GM18498 (cell line): ENCODE measurements at regions not wholly inside any gene's neighbourhood (a gene's known extent, or its start where the extent isn't known, plus 50 kb on each side); places are given as distances from the start of the nearest gene placed in this dataset.
"Not testable (repeated sequence)": the region's sequence is repeated elsewhere in the genome, so short reads cannot be mapped to it uniquely, and the experiment has no call there.

Source experiments
- ATAC-seq: cut with Tn5 transposase; IDR thresholded peaks from one replicate; pipeline ENCODE4 v1.9.1; 2021; ENCODE audit warnings: mild to moderate bottlenecking, moderate library complexity; ENCODE audit not compliant: unreplicated experiment

DNA sequence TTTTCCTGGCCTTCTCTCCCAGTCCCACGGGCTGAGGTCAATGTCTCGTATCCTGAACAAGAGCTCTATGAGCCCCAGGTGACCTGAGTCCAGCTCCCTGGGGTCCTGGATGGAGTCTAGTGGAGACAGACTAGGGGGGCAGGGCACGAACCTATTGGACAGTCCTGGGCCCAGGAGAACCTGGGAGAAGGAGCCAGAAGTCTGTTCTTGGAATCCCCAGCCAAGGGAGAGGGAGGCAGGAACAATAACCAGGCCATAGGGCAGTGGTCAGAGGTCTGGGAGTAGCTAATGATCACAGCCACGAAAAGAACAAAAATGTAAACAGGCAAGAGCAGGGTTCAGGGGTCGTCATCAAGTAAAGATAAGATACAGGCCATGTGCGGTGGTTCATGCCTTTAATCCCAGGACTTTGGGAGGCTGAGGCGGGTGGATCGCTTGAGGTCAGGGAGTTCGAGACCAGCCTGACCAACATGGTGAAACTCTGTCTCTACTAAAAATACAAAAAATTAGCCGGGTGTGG is 60.8 kb downstream of the COPRS start:
- ATAC-seq: no peak

- not testable (repeated sequence) for ATAC-seq
Observed at GRCh38 chr17:31795941-31796340, 63.1 kb downstream of the COPRS start.

DNA sequence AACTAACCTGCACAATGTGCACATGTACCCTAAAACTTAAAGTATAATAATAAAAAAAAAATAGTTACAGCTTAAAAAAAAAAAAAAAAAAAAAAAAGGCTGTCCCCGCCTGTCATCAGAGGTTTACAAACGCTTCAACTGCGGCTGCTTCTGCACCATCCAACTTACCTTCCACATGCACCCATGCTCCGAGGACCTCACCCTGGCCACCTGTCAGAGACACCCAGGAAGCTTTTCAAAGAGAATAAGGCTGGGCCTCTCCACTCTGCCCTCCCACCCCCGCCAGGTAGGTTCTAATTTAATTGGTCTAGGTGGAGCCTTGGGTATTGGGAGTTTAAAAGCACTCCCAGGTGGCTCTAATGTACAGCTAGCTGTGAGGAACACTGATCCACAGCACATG is 64.9 kb downstream of the COPRS start:
- no peak for ATAC-seq

- ATAC-seq: not testable (repeated sequence)
Observed at GRCh38 chr17:31793634-31794033, 65.4 kb downstream of the COPRS start.

GRCh38 chr17:31792007-31792585 is 66.9 kb downstream of the COPRS start:
- ATAC-seq: no peak

DNA sequence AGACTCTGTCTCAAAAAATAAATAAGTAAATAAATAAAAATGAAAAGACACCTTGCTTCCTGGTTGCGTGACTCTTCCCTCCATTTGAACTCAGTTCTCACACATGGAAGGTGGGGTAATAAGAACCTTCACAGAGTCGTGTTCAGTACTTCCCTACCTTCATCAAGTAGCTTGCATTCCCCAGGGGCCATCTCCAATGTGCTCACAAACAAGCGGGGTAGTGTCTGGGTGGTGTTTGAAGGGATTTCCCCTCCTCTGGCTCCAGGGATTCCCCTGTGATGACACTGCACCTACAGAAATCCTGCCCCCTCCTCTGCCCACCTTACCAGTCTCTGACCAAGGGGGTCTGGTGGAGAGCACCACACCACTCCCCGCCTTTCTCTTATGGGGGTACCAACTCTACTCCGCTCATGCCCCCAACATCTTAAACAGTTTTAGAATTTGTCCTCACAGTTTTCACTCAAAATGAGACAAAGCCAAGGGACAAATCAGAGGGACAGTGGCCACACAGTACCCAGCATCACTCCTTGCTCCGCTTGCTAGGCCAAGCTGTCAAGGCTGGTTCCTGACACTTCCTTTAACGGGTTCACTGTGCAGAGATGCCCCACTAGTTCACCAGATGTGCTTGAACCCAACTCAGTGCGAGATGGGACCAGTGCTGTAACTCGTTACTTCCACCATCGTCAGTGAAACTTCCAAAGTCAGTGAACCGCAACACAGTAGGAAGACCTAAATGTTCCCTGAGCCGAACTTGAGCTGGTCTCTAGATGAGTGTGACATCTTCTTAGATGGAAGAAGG is 69.1 kb downstream of the COPRS start:
- no peak for ATAC-seq

GRCh38 chr17:31788956-31789355 is 70.1 kb downstream of the COPRS start:
- ATAC-seq: no peak

DNA sequence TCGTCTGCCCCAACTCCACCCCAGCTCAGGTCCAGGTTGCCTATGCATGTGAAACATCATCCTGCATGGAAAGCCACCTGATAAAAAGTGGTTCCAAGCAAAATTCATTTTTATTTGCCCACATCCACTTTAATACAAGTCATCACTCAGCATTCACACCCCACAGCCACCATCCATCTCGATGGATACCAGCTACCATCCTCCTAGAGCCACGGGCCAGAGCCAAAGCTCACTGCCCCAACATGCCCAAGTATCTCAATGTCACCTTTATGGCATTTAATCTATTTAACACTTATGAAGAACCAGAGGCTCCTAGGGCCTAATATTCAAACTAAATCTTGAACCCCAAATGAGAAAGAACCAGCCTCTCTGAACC is 70.5 kb downstream of the COPRS start:
- no peak for ATAC-seq

DNA sequence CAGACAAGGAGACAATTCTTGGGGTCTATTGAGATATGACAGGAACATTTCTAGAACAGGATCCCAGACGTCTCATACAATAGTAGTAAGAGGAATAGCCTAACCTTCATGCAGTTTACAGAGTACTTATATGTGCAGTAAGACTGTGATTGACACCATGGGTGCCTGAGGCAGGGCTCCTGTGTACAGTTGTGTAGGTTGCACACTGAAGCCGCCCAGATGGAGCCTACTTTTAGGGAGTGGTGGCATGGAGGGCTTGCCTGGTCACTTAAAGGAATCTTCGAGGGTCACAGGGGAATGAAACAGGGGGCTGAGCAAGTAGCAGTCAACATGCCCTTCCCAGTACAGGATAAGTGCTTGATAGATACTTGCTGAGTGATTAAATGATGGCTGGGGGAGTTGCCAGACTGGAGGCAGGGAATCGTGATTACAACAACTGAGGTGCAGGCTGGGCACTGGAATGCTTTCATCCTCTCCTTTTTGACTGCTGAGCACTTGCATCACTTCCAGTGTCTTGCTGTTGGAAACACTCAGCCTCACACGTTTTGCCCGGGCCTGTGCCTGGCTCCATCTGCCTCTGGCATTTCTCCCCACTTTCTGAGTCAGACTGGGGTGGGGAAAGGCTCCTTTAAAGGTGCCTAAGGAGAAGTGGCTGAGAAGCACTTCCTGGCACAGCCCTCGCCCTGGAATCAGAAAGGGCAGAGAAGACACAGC is 71.0 kb downstream of the COPRS start:
- no peak for ATAC-seq

- no peak for ATAC-seq
Observed at GRCh38 chr17:31786796-31787481, 72.1 kb downstream of the COPRS start.

- no peak for ATAC-seq
Observed at GRCh38 chr17:31780483-31780882, 78.6 kb downstream of the COPRS start.

GRCh38 chr17:31778523-31778922 is 80.5 kb downstream of the COPRS start:
- ATAC-seq: no peak

DNA sequence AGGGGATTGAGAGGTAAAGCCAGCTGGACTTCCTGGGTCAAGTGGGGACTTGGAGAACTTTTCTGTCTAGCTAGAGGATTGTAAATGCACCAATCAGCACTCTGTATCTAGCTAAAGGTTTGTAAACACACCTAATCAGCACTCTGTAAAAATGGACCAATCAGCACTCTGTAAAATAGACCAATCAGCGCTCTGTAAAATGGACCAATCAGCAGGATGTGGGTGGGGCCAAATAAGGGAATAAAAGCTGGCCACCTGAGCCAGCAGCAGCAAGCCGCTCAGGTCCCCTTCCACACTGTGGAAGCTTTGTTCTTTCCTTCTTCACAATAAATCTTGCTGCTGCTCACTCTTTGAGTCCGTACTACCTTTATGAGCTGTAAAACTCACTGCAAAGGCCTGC is 87.7 kb downstream of the COPRS start:
- not testable (repeated sequence) for ATAC-seq

GRCh38 chr17:31770501-31770900 is 88.5 kb downstream of the COPRS start:
- ATAC-seq: not testable (repeated sequence)

DNA sequence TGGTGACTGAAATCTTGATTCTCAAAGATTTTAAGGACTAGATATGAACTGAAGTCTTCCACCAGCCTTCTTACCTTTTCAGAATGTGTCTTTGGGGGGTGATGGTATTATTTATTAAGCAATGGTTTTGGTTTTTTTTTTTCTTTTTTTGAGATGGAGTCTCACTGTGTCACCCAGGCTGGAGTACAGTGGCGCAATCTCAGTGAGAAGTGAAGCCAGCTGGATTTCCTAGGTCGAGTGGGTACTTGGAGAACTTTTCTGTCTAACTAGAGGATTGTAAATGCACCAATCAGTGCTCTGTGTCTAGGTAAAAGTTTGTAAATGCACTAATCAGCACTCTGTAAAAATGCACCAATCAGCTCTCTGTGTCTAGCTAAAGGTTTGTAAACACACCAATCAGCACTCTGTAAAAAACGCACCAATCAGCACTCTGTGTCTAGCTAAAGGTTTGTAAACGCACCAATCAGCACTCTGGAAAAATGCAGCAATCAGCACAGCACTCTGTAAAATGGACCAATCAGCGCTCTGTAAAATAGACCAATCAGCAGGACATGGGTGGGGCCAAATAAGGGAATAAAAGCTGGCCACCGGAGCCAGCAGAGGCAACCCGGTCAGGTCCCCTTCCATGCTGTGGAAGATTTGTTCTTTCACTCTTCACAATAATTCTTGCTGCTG is 97.1 kb downstream of the COPRS start:
- ATAC-seq: not testable (repeated sequence)

- no peak for ATAC-seq
Observed at GRCh38 chr17:31758646-31759045, 100.4 kb downstream of the COPRS start.

DNA sequence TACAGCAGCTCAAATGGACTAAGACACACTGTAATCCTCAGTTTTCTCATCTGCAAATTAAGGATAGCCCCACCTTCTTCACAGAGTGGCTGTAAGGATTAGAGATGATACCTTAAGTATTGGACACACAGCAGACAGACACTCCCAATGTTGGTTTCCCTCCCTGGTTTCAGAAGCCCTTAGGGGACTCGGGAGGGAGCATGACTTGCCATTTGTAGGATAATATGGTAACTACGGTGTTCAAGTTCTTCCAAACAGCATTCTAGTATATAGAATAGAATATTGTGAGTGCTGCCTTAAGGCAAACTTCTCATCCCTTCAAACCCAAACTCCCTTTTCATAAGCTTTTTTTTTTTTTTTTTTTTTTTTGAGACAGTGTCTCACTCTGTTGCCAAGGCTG is 101.9 kb downstream of the COPRS start:
- no peak for ATAC-seq

DNA sequence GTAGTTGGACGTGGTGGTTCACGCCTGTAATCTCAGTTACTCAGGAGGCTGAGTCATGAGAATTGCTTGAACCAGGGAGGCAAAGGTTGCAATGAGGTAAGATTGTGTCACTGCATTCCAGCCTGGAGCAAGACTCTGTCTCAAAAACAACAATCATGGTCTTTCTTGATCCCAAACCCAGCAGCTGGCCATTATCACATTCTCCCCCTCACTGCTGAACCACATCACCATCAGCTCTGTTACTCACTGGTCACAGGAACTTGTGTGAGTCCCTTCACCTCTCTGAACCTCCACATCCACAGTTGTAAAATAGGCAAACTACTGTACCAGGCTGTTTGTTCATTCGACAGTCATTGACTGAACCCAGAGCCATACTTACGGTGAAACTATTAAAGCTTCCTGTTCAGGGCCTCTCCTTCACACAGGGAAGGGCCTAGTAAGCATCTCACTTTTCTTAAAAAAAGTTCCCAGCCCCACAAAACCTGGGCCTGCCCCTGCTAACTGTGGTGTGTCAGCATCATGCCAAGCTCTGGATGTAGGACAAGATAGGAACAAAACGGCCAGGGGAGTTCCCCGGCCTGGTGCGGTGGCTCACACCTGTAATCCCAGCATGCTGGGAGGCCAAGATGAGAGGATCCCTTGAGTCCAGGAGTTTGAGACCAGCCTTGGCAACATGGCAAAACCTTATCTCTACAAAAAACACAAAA is 104.7 kb downstream of the COPRS start:
- no peak for ATAC-seq

- ATAC-seq: no peak
Observed at GRCh38 chr17:31753011-31753410, 106.0 kb downstream of the COPRS start.

DNA sequence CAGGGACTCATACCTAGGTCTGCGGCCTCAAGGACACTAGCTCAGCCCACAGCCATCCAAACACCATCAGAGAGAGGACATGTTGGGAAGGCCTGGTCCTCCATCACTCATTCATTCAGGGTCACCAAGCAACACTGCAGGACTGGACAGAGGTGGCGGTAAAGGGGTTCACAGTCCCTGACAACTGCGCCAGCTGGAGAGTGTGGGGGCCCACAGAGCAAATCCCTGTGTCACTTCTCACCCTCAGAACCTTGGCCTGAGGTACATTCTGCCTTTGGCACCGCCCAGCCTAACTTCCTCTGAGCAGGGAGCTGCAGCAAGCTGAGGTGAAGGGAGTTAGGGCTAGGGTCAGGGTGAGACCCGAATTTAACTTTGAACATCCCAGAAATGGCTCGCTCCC is 106.5 kb downstream of the COPRS start:
- no peak for ATAC-seq
